Superior temporal gyrus (tissue), 1 donor: ENCODE measurements at regions not wholly inside any gene's neighbourhood (a gene's known extent, or its start where the extent isn't known, plus 50 kb on each side); places are given as distances from the start of the nearest gene placed in this dataset.
"Not testable (repeated sequence)": the region's sequence is repeated elsewhere in the genome, so short reads cannot be mapped to it uniquely, and the experiment has no call there.

Source experiments
- DNase-seq: peaks from one replicate; pipeline ENCODE4 v3.0.0-alpha.2; 2016; ENCODE audit errors: extremely low spot score

DNA sequence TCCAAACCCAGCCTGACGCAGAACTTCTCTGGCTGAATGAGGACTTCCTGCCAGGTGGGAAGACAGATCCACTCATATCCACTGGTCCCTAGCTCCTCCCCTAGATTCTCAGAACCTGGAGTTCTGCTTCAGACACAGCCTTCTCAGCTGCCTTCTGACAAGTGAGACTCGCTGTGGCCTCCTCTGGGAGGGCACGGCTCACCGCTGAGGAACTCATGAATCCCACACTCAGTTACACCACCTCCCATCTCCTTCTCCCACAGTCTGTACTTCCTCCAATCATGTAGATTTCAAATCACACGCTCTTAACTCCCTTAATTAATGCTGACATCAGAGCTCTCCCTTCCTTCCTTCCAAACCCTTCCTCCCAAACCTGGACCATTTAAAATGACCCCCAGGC, 86.4 kb upstream of the TMEM45B start:
- DNase-seq, result no peak

DNA sequence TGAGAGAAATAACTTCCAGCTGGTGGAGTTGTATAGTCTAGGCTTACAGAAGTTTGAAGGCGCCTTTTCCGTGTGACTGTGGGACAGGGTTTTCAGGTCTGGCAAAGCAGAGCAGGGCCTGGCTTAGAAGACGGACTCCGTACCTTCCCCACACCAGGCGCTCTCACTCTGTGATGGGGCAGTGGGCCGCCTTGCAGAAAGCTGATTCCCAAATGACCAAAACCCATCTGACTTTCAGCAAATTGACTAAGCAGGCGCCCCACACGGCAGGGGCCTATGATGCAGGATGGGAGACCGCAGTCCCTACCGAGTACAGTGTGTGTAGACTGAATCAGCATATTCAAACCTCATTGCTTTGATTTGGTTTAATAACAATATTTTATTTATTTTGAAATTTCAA, 85.8 kb upstream of the TMEM45B start:
- no peak for DNase-seq

DNA sequence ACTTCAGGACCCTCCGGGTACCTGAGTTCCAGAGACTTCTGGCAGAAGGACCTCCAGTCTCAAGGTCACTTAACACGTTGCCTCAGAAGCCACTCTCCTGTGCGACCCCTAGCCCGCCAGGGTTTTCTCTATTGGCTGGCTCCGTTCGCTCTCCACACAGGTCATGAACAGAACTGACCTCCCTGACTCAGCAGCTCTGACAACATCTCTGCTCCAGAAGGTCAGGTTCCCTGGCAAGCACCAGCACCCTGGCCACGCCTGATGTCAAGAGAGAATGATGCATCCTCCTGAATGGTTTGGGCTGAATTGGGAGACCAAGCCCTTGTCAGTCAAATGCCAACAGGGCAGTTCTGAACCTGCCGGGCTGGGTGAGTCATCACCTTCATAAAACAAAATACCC, 84.3 kb upstream of the TMEM45B start:
- no peak for DNase-seq

DNA sequence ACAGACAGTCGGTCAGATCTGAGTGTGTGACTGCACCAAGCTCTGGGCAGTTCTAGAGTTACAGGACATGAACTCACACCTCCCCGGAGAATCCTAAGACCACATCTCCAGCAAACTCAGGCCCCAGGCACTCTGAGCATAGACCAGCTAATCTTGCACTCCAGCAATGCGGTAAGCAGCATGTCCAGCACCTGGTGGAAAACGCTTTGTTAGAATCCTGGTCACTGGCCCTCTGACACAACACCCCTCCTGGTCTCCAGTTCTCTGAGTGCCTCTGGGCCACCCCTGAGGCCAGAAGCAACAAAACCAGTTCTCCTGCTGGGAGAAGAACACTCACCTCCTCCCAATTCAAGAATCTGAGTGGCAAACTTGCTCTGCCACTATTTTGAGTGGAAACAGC, 82.7 kb upstream of the TMEM45B start:
- no peak for DNase-seq

DNA sequence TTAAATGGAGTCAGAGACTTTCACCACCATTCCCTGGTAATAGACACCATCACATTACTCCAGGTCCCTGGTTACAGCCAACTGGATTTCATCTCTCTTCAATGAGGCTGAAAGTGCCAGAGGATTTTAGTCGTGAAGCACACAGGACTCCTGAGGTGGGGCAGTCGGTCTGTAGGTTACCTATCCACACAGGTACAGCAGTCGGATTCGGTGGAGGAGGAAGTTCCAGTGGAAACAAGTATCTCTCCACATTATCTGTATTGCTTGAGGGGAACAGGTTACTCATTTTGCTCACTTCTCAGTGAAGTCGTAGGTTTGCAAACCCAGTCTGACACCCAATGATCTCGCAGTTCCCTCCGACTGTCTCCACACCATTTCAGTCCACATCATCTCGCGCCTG, 82.3 kb upstream of the TMEM45B start:
- DNase-seq, result no peak

DNA sequence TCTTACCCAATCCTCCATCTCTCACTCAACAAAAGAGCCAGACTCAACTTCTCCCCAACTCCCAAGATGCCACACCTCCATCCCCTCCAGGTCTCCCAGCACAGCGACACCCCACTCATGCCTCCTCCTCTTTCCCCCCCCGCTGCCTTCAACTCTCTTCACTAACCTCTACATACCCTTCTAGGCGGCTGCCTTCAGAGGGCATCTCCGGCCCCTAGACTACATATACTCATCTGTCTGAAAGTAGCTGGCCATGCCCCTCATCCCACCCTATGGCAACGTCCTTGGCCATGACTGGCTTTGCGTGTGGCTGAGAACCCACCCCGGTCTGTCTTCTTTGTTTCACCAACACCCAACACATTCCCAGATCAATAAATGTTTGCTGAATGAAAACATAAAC, 81.7 kb upstream of the TMEM45B start:
- no peak for DNase-seq

DNA sequence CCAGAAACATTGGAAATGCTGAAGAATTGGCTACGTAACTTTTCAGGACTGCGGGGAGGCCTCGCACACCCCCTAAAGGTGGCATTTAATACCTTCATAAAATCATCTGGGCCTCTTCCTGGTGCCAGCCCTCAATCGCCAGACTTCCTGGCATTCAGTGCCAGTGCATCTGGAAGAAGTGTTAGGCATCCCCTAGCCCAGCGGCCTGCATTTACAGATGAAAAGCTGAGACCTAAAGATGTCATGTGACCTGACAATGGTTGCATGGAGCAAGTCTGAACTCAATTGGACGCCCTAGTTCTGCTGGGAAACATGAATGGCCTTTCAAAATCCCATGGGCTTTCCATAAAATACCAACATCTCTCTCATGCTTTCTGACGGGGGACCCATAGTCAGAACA, 81.0 kb upstream of the TMEM45B start:
- no peak for DNase-seq

DNA sequence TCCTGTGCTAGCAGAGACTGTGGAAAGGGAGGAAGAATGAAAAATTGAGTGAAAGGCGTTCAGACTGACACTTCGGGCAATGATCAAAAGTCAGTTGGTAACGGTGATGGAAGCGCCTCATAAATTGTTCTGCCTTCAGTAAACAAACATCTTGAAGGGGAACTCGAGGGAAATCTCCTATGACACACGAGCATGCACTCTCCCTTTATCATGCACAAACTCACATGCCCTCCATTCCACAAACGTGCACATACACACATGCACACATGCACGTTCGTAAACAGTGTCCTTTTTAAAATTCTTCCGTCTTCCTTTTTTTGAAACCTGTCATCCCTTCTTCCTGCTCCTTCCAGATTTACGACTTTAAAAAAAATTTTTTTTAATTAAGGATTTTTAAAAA, 77.8 kb upstream of the TMEM45B start:
- DNase-seq, result no peak

DNA sequence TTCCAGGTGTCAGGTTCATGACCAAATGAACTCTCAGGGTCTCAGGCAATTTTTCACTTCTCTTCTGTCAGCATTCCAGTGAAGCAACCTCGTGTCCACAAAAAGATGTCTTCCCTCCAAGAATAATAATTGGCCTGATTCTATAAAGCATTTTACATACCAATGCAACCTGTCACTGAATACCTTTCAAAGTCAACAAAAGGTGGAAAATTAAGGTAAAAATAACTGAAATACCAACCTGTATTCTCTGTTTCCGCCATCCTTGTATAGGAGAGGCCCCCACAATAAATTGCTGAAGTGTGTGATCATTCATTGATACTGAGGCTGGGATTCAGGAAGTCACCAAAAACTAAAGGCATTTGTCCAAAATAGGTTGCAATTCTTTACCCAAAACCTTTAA, 77.4 kb upstream of the TMEM45B start:
- no peak for DNase-seq

DNA sequence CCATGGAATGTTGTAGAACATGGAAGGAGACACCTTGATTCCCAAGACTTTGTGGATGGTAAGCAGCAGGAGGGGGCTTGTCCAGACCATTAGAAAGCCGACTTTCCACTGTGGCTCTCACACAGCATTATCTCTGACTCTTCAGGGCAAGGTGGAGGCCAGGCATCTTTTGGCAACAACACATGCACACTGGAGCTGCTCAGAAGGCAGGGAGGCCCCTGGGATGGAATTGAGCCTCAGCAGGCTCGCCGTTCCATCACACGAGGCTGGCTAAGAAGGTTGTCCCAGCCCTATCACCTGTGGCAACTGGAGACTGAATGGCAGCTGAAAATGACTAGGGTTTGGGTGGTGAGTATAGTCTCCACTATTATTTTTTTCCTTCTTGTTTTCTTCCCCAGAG, 76.3 kb upstream of the TMEM45B start:
- DNase-seq, result no peak

DNA sequence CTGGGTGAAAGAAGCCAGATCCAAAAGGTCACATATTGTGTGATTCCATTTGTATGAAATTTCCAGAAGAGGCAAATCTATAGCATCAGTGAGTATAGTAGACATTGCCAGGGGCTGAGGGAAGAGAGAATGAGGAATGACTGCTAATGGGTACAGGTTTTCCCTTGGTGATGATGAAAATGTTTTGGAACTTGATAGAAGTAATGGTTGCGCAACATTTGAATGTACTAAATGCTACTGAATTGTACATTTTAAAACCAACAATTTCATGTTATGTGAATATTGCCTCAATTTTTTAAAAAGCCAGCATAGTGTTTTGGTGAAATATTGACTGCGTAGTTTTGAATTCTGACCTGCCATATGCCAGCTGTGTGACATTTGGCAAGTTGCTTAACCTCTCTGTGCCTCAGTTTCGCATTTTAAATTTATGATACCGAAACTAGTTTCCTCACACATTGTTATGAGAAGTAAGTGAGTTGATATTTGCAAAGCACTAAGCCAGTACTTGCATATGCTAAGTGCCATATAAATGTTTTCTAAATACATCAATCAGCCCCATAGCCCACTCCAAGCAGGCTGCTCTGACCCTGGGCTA, 75.4 kb upstream of the TMEM45B start:
- DNase-seq, result no peak

DNA sequence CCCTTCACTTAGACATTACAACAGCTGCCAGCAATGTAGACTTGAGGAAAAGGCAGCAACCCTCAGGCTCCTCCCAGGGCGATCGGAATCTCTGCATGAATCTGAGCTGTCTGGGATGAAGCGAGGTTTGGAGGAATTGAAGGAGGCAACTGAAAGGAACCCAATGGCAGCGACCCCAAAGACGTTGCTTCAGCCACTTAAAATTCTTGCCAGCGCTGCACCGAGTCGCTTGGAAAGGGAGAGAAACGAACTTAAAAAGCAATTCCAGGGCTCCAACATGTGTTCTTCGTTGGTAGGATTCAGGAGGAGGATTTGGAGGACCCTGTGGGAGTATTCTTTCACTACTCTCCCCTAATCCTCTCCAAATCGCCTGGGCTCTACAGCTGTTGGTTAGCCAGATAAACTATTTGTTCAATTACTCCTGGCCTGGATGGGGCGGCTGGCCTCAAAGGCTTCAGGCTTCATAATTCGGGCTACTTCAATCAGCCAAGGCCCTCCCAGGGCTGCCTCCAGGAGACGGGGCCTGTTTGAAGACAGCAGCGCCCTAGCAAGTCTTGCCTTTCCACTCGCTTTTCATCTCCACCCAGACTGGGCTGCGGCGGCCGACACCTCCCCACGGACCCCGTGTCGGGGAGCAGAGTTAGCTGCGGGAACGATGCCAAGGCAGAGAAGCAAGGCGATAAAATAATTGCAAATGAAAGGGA, 72.4 kb upstream of the TMEM45B start:
- DNase-seq, result no peak

DNA sequence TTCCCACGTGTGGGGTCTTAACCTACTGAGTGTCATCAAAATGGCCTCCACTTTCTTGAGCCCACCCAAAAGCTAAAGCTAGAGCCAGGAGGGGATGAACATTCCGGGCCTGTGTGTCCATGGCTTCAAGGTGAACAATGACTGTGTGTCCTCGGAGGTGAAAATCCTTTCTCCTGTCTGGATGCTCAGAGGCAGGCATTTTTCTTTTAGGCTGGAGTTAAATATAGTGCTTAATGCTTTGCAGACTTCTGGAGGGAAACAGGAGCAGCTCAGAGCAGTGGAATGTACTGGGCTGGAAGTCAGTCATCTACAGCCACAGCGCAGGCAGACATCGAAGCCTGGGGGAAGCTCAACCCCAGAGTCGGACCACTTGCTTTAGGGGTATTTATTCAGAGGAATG, 68.6 kb upstream of the TMEM45B start:
- DNase-seq, result no peak

DNA sequence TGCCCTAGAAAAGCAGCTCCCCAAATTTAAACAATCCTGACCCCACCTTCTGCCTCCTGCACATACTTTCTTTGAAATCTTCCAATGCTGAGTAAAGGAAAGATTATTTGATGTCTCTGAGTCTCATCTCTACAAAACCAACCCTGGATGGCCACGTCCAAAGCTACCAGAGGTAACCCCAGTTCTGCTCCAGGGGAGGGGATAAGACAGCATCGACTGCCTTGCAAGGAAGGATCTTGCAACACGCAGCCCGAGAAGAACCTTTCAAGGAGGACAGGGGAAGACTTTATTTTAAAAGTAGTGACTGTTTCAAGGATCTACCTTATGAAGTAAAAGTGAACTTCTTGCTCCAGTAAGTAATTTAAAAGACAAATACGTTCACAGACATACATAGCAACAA, 66.5 kb upstream of the TMEM45B start:
- DNase-seq, result no peak

DNA sequence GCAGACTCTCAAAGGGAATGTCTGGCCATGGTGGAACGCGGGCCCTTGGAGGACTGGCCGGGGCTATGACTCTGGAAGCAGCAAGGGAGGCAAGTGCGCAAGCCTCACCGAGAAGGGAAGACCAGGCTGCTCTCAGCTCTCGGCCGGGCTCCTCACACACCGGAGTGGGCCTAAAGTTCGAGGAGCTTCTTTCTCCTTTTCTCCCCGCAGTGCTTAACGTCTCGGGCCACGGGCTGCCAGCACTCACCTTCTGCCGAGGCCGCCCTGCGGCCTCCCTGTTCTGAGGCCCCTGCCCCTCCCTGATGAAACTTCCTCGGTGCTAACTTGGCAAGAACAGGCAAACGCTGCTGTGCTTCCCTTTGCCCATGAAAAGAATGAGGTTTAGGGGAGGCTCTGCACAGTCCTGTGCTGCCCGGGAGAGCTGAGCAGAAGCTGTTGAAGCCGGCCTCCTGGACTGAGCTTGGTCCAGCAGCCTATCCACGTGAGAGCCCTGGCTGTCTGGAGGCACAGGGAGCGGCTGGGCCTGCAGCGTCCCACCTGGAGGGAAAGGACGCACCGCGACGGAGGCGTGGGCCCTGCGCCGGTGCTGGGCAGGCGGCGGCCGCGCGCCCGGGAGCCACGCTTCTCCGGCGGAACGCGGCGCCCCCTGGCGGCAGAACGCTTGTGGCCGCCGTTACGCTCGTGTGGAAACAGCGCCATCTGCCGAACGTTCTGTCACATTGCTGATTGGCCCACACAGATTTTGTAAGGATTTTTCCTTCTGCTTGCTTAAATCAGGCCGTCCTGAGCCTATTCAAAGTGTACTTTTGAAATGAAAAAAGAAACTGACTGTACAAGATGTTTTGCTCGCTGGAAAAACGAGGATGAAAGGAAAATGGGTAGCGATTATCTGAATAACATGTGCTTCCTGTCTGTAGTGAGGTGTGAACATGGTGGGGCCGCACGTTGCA, 65.0 kb upstream of the TMEM45B start:
- peak; percentile 83 for DNase-seq

DNA sequence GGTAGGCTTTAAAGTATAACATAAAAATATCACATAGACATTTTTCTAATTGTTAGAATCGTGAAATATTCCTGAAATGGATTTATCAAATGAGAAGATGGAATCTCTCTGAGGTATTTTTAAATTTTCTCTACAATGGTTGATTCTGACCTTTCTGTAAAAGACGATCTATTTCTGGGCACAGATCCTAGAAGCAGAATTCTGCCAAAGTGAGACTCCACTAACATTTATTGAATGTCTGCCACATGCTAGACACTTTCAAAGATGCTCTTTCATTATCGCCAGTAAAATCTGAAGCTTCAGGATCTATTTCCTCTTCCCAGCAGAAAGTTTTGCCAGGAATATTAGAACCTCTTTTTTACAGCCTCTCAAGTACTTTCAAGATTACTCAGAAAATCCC, 64.1 kb upstream of the TMEM45B start:
- no peak for DNase-seq

DNA sequence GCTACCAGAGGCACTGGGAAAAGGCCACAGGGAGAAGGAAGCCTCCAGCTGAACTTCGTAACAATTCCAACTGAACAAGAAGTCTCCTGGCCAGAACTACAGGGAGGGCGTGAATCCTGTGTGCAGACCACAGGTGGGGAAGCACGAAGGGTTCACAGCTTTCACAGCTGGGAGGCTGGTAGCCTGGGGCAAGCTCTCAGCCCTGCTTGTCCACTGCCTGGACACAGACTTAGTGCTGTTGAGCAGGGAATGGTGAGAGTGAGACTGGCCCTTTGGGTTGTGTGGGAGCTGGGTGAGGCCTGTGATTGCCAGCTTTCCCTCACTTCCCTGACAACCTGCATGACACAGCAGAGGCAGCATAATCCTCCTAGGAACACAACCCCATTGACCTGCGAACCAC, 52.1 kb upstream of the TMEM45B start:
- DNase-seq, result not testable (repeated sequence)

DNA sequence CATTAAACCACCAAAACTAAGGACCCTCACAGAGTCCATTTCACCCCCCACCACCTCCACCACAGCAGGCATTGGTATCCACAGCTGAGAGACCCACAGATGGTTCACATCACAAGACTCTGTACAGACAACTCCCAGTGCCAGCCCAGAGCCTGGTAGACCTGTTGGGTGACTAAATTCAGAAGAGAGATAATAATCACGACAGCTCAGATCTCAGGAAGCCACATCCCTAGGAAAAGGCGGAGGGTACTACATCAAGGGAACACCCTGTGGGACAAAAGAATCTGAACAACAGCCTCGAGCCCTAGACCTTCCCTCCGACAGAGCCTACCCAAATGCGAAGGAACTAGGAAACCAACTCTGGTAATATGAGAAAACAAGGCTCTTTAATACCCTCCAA, 51.4 kb upstream of the TMEM45B start:
- DNase-seq, result not testable (repeated sequence)
